IMR-90 (cell line): ENCODE measurements at regions not wholly inside any gene's neighbourhood (a gene's known extent, or its start where the extent isn't known, plus 50 kb on each side); places are given as distances from the start of the nearest gene placed in this dataset.

Source experiments
- BHLHE40 ChIP-seq: fragments of 150-350 bp; IDR thresholded peaks from 2 replicates; pipeline ENCODE4 v1.6.1; 2016; ENCODE audit warnings: mild to moderate bottlenecking, low read depth, low read length
- CEBPB ChIP-seq: IDR thresholded peaks from 2 replicates; pipeline ENCODE4 v1.6.1; 2012; ENCODE audit warnings: low read depth, low read length, improper control_type of control experiment
- MAFK ChIP-seq: IDR thresholded peaks from 2 replicates; pipeline ENCODE4 v1.6.1; 2012; ENCODE audit warnings: low read depth, low read length, improper control_type of control experiment
- MAZ ChIP-seq: IDR thresholded peaks from 2 replicates; pipeline ENCODE4 v1.6.1; 2012; ENCODE audit warnings: low read depth, mild to moderate bottlenecking, low read length, improper control_type of control experiment, moderate library complexity, borderline replicate concordance
- POLR2A ChIP-seq: IDR thresholded peaks from 2 replicates; pipeline ENCODE4 v1.6.1; 2012; ENCODE audit warnings: mild to moderate bottlenecking, low read depth, low read length
- RAD21 ChIP-seq: IDR thresholded peaks from 2 replicates; pipeline ENCODE4 v1.6.1; 2012; ENCODE audit warnings: low read length, improper control_type of control experiment
- RFX5 ChIP-seq: IDR thresholded peaks from 2 replicates; pipeline ENCODE4 v1.8.0; 2012; ENCODE audit warnings: low read depth, mild to moderate bottlenecking, low read length, moderate library complexity
- TF ChIP-seq, protein P1 (sequence below): conservative IDR thresholded peaks from 2 replicates; pipeline ENCODE4 v1.5.1; 2012; ENCODE audit warnings: mild to moderate bottlenecking, low read depth, low read length, improper control_type of control experiment
- TF ChIP-seq, protein P2 (sequence below): fragments of 150-350 bp; IDR thresholded peaks from 2 replicates; pipeline ENCODE4 v1.6.1; 2016; ENCODE audit warnings: low read depth, mild to moderate bottlenecking, low read length, moderate library complexity, borderline replicate concordance
- TF ChIP-seq, protein P3 (sequence below): fragments of 150-350 bp; IDR thresholded peaks from 2 replicates; pipeline ENCODE4 v1.6.1; 2017; ENCODE audit warnings: mild to moderate bottlenecking, antibody characterized with exemption, low read length, low read depth

DNA sequence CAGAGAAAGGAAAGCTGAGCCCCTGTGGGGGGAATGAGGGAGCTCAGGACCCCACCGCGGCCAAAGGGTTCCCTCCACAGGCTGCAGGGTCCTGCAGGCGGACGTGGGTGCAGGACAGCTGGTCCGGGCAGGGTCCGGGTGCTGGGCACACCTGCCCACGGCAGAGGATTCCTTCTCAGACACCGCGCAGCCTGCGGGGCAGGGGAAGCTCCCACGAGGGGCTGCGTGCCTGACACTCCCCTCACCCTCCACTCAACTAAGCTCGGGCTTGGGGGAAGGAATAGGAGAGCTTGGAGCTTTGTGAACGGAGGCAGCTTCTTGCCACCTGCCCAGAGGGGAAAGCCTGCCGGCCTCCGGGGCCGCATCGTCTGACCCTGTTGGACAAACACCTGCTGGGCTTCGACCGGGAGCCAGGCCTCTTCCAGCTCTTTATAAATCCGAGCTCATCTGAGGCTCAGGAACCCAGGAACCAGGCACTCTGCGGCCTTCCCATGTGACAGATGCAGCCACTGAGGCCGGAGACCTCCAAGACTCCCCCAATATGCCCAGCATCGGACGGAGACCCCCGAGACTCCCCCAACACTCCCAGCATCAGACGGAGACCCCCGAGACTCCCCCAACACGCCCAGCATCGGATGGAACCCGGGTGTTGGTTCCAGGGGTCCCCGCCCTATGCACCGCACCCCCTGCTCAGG is 97.3 kb downstream of the PDGFA start:
- TF ChIP-seq POLR2A, result no peak
- TF ChIP-seq, protein P1, sequence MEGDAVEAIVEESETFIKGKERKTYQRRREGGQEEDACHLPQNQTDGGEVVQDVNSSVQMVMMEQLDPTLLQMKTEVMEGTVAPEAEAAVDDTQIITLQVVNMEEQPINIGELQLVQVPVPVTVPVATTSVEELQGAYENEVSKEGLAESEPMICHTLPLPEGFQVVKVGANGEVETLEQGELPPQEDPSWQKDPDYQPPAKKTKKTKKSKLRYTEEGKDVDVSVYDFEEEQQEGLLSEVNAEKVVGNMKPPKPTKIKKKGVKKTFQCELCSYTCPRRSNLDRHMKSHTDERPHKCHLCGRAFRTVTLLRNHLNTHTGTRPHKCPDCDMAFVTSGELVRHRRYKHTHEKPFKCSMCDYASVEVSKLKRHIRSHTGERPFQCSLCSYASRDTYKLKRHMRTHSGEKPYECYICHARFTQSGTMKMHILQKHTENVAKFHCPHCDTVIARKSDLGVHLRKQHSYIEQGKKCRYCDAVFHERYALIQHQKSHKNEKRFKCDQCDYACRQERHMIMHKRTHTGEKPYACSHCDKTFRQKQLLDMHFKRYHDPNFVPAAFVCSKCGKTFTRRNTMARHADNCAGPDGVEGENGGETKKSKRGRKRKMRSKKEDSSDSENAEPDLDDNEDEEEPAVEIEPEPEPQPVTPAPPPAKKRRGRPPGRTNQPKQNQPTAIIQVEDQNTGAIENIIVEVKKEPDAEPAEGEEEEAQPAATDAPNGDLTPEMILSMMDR, result no peak
- no peak for TF ChIP-seq RAD21
- TF ChIP-seq, protein P2, sequence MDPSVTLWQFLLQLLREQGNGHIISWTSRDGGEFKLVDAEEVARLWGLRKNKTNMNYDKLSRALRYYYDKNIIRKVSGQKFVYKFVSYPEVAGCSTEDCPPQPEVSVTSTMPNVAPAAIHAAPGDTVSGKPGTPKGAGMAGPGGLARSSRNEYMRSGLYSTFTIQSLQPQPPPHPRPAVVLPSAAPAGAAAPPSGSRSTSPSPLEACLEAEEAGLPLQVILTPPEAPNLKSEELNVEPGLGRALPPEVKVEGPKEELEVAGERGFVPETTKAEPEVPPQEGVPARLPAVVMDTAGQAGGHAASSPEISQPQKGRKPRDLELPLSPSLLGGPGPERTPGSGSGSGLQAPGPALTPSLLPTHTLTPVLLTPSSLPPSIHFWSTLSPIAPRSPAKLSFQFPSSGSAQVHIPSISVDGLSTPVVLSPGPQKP, result no peak
- TF ChIP-seq RFX5, result no peak
- no peak for TF ChIP-seq CEBPB
- TF ChIP-seq, protein P3, sequence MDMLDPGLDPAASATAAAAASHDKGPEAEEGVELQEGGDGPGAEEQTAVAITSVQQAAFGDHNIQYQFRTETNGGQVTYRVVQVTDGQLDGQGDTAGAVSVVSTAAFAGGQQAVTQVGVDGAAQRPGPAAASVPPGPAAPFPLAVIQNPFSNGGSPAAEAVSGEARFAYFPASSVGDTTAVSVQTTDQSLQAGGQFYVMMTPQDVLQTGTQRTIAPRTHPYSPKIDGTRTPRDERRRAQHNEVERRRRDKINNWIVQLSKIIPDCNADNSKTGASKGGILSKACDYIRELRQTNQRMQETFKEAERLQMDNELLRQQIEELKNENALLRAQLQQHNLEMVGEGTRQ, result no peak
- no peak for TF ChIP-seq MAFK
- TF ChIP-seq BHLHE40, result no peak
- TF ChIP-seq MAZ, result no peak
